ENCODE measurements at regions not wholly inside any gene's neighbourhood (a gene's known extent, or its start where the extent isn't known, plus 50 kb on each side); places are given as distances from the start of the nearest gene placed in this dataset.

DNA sequence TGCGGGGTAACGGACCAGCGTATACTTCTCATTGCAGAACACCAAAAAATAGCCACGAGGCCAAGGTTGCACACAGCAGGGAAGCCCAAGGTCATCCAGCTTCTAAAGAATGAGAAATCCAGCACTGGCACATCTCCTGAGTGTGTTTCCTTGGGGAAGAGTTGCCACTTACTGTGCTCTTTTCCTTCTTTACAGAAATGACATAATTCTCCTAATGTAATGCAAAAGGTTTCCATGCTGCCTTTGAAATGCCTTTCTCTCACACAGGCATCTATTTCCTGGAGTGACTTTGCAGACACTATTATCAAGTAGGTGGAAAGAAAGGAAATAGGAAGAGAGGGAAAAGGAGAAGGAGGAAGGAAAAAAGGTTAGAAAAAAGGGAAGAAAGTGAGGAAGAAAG is 862.1 kb upstream of the CELF4 start (continued):
- TF ChIP-seq, protein P1, sequence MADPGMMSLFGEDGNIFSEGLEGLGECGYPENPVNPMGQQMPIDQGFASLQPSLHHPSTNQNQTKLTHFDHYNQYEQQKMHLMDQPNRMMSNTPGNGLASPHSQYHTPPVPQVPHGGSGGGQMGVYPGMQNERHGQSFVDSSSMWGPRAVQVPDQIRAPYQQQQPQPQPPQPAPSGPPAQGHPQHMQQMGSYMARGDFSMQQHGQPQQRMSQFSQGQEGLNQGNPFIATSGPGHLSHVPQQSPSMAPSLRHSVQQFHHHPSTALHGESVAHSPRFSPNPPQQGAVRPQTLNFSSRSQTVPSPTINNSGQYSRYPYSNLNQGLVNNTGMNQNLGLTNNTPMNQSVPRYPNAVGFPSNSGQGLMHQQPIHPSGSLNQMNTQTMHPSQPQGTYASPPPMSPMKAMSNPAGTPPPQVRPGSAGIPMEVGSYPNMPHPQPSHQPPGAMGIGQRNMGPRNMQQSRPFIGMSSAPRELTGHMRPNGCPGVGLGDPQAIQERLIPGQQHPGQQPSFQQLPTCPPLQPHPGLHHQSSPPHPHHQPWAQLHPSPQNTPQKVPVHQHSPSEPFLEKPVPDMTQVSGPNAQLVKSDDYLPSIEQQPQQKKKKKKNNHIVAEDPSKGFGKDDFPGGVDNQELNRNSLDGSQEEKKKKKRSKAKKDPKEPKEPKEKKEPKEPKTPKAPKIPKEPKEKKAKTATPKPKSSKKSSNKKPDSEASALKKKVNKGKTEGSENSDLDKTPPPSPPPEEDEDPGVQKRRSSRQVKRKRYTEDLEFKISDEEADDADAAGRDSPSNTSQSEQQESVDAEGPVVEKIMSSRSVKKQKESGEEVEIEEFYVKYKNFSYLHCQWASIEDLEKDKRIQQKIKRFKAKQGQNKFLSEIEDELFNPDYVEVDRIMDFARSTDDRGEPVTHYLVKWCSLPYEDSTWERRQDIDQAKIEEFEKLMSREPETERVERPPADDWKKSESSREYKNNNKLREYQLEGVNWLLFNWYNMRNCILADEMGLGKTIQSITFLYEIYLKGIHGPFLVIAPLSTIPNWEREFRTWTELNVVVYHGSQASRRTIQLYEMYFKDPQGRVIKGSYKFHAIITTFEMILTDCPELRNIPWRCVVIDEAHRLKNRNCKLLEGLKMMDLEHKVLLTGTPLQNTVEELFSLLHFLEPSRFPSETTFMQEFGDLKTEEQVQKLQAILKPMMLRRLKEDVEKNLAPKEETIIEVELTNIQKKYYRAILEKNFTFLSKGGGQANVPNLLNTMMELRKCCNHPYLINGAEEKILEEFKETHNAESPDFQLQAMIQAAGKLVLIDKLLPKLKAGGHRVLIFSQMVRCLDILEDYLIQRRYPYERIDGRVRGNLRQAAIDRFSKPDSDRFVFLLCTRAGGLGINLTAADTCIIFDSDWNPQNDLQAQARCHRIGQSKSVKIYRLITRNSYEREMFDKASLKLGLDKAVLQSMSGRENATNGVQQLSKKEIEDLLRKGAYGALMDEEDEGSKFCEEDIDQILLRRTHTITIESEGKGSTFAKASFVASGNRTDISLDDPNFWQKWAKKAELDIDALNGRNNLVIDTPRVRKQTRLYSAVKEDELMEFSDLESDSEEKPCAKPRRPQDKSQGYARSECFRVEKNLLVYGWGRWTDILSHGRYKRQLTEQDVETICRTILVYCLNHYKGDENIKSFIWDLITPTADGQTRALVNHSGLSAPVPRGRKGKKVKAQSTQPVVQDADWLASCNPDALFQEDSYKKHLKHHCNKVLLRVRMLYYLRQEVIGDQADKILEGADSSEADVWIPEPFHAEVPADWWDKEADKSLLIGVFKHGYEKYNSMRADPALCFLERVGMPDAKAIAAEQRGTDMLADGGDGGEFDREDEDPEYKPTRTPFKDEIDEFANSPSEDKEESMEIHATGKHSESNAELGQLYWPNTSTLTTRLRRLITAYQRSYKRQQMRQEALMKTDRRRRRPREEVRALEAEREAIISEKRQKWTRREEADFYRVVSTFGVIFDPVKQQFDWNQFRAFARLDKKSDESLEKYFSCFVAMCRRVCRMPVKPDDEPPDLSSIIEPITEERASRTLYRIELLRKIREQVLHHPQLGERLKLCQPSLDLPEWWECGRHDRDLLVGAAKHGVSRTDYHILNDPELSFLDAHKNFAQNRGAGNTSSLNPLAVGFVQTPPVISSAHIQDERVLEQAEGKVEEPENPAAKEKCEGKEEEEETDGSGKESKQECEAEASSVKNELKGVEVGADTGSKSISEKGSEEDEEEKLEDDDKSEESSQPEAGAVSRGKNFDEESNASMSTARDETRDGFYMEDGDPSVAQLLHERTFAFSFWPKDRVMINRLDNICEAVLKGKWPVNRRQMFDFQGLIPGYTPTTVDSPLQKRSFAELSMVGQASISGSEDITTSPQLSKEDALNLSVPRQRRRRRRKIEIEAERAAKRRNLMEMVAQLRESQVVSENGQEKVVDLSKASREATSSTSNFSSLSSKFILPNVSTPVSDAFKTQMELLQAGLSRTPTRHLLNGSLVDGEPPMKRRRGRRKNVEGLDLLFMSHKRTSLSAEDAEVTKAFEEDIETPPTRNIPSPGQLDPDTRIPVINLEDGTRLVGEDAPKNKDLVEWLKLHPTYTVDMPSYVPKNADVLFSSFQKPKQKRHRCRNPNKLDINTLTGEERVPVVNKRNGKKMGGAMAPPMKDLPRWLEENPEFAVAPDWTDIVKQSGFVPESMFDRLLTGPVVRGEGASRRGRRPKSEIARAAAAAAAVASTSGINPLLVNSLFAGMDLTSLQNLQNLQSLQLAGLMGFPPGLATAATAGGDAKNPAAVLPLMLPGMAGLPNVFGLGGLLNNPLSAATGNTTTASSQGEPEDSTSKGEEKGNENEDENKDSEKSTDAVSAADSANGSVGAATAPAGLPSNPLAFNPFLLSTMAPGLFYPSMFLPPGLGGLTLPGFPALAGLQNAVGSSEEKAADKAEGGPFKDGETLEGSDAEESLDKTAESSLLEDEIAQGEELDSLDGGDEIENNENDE (IDR thresholded peaks at IDR 0.05; ENCODE audit: insufficient replicate concordance, low read length): no peak

All from H1 (cell line).